ENCODE measurements at regions not wholly inside any gene's neighbourhood (a gene's known extent, or its start where the extent isn't known, plus 50 kb on each side); places are given as distances from the start of the nearest gene placed in this dataset.

DNA sequence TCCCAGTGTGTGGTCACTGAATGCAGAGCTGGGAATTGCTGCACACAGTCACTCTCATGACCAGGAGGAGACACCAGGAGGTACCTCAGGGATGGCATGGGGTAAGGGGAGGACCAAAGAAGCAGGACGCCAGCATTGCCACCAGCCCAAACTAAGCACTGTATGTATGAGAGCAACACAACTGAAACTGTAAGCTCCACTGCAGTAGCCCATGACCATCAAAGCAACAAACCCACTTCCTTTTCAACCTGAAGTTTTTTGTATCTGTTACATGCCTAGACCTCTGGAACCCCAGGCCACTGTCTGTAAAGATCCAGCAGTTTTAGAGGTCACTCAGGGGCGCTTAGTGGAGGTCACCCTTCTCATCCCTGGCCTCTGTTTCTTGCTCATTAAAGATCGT, 164.3 kb downstream of the SETD4 start:
- in situ Hi-C loops (cut with HindIII; ENCODE audit: extremely low pct_ligation_motif_present, low pct_unique_long_range_greater_than_20kb) (no loop called here), intact Hi-C loops (cut with micrococcal nuclease; ENCODE audit: unreplicated experiment) (no loop called here)
- Histone ChIP-seq H3K9ac (ENCODE audit: insufficient read depth, low read depth, low read length) (no peak overlapping the region), H3K36me3 (replicated peaks in 1 of 2; ENCODE audit: control insufficient read depth in 1 of 2, insufficient read depth in 2 of 2, low read length in 2 of 2) (no peaks in the 10 kb centered on the region), H3K4me3 (replicated peaks in 1 of 3; ENCODE audit: insufficient read depth in 1 of 3, low read depth in 2 of 3, low read length in 3 of 3) (no peak overlapping the region), H3K27ac (ENCODE audit: extremely low read length, insufficient read depth, low read length) (no peak overlapping the region), H3K4me1 (ENCODE audit: insufficient read depth, low read length) (no peaks in the 10 kb centered on the region), H3K79me2 (ENCODE audit: insufficient read depth, low read length) (no peaks in the 10 kb centered on the region), H3K4me2 (ENCODE audit: low read depth, low read length) (no peak overlapping the region), H4K20me1 (ENCODE audit: insufficient read depth, low read length) (no peaks in the 10 kb centered on the region), H2AFZ (ENCODE audit: low read length) (no peak overlapping the region), H3K9me3 (ENCODE audit: low read length) (no peaks in the 10 kb centered on the region), H3K27me3 (ENCODE audit: control insufficient read depth in 1 of 2, insufficient read depth in 2 of 2, low read length in 2 of 2) (no peaks in the 10 kb centered on the region)
- FAIRE-seq, result no peak
- ATAC-seq, result no peak
- TF ChIP-seq, protein P1, sequence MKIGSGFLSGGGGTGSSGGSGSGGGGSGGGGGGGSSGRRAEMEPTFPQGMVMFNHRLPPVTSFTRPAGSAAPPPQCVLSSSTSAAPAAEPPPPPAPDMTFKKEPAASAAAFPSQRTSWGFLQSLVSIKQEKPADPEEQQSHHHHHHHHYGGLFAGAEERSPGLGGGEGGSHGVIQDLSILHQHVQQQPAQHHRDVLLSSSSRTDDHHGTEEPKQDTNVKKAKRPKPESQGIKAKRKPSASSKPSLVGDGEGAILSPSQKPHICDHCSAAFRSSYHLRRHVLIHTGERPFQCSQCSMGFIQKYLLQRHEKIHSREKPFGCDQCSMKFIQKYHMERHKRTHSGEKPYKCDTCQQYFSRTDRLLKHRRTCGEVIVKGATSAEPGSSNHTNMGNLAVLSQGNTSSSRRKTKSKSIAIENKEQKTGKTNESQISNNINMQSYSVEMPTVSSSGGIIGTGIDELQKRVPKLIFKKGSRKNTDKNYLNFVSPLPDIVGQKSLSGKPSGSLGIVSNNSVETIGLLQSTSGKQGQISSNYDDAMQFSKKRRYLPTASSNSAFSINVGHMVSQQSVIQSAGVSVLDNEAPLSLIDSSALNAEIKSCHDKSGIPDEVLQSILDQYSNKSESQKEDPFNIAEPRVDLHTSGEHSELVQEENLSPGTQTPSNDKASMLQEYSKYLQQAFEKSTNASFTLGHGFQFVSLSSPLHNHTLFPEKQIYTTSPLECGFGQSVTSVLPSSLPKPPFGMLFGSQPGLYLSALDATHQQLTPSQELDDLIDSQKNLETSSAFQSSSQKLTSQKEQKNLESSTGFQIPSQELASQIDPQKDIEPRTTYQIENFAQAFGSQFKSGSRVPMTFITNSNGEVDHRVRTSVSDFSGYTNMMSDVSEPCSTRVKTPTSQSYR (CRISPR knock-in tag; IDR thresholded peaks at IDR 0.05; ENCODE audit: borderline replicate concordance), result no peak
- TF ChIP-seq JUNB (CRISPR knock-in tag; IDR thresholded peaks at IDR 0.05; ENCODE audit: borderline replicate concordance), result no peak
- TF ChIP-seq ZNF451 (CRISPR knock-in tag; IDR thresholded peaks at IDR 0.05), result no peak
- TF ChIP-seq, protein P2, sequence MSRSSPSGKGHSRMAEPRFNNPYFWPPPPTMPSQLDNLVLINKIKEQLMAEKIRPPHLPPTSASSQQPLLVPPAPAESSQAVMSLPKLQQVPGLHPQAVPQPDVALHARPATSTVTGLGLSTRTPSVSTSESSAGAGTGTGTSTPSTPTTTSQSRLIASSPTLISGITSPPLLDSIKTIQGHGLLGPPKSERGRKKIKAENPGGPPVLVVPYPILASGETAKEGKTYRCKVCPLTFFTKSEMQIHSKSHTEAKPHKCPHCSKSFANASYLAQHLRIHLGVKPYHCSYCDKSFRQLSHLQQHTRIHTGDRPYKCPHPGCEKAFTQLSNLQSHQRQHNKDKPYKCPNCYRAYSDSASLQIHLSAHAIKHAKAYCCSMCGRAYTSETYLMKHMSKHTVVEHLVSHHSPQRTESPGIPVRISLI (CRISPR knock-in tag; IDR thresholded peaks at IDR 0.05; ENCODE audit: borderline replicate concordance), result no peak
- TF ChIP-seq PAF1 (CRISPR knock-in tag; IDR thresholded peaks at IDR 0.05), result no peak
- TF ChIP-seq ZNF547 (CRISPR knock-in tag; IDR thresholded peaks at IDR 0.05), result no peak
- TF ChIP-seq, protein P3, sequence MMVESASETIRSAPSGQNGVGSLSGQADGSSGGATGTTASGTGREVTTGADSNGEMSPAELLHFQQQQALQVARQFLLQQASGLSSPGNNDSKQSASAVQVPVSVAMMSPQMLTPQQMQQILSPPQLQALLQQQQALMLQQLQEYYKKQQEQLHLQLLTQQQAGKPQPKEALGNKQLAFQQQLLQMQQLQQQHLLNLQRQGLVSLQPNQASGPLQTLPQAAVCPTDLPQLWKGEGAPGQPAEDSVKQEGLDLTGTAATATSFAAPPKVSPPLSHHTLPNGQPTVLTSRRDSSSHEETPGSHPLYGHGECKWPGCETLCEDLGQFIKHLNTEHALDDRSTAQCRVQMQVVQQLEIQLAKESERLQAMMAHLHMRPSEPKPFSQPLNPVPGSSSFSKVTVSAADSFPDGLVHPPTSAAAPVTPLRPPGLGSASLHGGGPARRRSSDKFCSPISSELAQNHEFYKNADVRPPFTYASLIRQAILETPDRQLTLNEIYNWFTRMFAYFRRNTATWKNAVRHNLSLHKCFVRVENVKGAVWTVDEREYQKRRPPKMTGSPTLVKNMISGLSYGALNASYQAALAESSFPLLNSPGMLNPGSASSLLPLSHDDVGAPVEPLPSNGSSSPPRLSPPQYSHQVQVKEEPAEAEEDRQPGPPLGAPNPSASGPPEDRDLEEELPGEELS (CRISPR knock-in tag; IDR thresholded peaks at IDR 0.05), result no peak
- WGBS (ENCODE audit: low lambda C conversion rate), result 59% methylated on average over 3 of the region's 3 CpGs
- POLR2A ChIA-PET, result no interaction called here
- no peak for DNase-seq (ENCODE audit: low spot score)
- CTCF ChIA-PET (ENCODE audit: low intra/inter-chr PET ratio, low total read pairs), result no interaction called here
- no TSS peak for BruUV-seq (replicated peaks)

All from HepG2 (cell line).